HepG2 (cell line): ENCODE measurements at regions not wholly inside any gene's neighbourhood (a gene's known extent, or its start where the extent isn't known, plus 50 kb on each side); places are given as distances from the start of the nearest gene placed in this dataset.

ENCODE experiments used
- ATAC-seq: fragments of 200-7000 bp; cut with Tn5 transposase; 3 replicates; pipeline ENCODE4 v1.9.1; 2020; ENCODE audit warnings: mild to moderate bottlenecking, moderate library complexity
- BruUV-seq: library from RNA; stranded (reverse); fragments of 400-500 nt; replicated peaks from 2 replicates; lab custom pipeline; 2021; lab: Mats Ljungman, UMichigan
- CTCF ChIA-PET: fragments of 300-600 bp; formaldehyde crosslinking; extraction: SDS; loops from one replicate; lab custom pipeline; 2021; ENCODE audit warnings: low total read pairs, inconsistent platforms, low intra/inter-chr PET ratio; lab: Yijun Ruan, JAX
- POLR2A ChIA-PET: fragments of 350-600 bp; sonication (Branson Sonifier 250); formaldehyde crosslinking; loops from one replicate; lab custom pipeline; 2020; ENCODE audit warnings: antibody characterized with exemption, inconsistent platforms; lab: Yijun Ruan, JAX
- DNase-seq: peaks from one replicate; pipeline ENCODE4 v3.0.0-alpha.2; 2015; ENCODE audit warnings: low spot score
- FAIRE-seq: peaks from 3 replicates; lab custom pipeline; 2011; peaks lifted over from hg19 to GRCh38; lab: Jason Lieb, UNC
- H2AFZ ChIP-seq: one replicate; pipeline ENCODE4 v1.6.1; 2011; ENCODE audit warnings: low read length, inconsistent platforms
- H3K27ac ChIP-seq: fragments of 300-600 bp; 3 replicates; pipeline ENCODE4 v1.8.0; 2011; ENCODE audit warnings: mixed run types, mild to moderate bottlenecking, mixed read lengths, low read length, inconsistent platforms; ENCODE audit not compliant: insufficient read depth; ENCODE audit errors: extremely low read length
- H3K27me3 ChIP-seq, 2 experiments: fragments of 200-600 bp in 1 of 2; 2 replicates in 1 of 2; 3 replicates in 1 of 2; pipeline versions ENCODE4 v1.6.0 to v1.8.0; 2011; ENCODE audit warnings: low read length in 2 of 2, mild to moderate bottlenecking in 2 of 2, moderate library complexity in 2 of 2, inconsistent platforms in 1 of 2; ENCODE audit not compliant: insufficient read depth in 2 of 2, control insufficient read depth in 1 of 2
- H3K36me3 ChIP-seq, 2 experiments: fragments of 200-600 bp in 1 of 2; replicated peaks in 1 of 2; 2 replicates in 1 of 2; 3 replicates in 1 of 2; pipeline versions ENCODE4 v1.5.1 to v1.8.0; 2011; ENCODE audit warnings: low read length in 2 of 2, inconsistent platforms in 1 of 2; ENCODE audit not compliant: insufficient read depth in 2 of 2, control insufficient read depth in 1 of 2
- H3K4me1 ChIP-seq: 2 replicates; pipeline ENCODE4 v1.5.1; 2012; ENCODE audit warnings: low read length, inconsistent platforms; ENCODE audit not compliant: insufficient read depth
- H3K4me2 ChIP-seq: 2 replicates; pipeline ENCODE4 v1.6.0; 2011; ENCODE audit warnings: low read depth, low read length, inconsistent platforms
- H3K4me3 ChIP-seq, 3 experiments: fragments of 200-600 bp in 1 of 3; sonication (generic), shearing (Covaris generic) in 1 of 3; replicated peaks in 1 of 3; 2 replicates each; pipeline ENCODE4 v1.5.1; 2011 to 2016; ENCODE audit warnings: low read length in 3 of 3, inconsistent platforms in 2 of 3, low read depth in 2 of 3, mild to moderate bottlenecking in 2 of 3, control low read depth in 1 of 3, mixed read lengths in 1 of 3; ENCODE audit not compliant: insufficient read depth in 1 of 3
- H3K79me2 ChIP-seq: one replicate; pipeline ENCODE4 v1.6.1; 2011; ENCODE audit warnings: low read length, inconsistent platforms; ENCODE audit not compliant: insufficient read depth
- H3K9ac ChIP-seq: 2 replicates; pipeline ENCODE4 v1.6.0; 2011; ENCODE audit warnings: mild to moderate bottlenecking, low read depth, low read length, inconsistent platforms; ENCODE audit not compliant: insufficient read depth
- H3K9me3 ChIP-seq: 2 replicates; pipeline ENCODE4 v1.5.1; 2012; ENCODE audit warnings: mild to moderate bottlenecking, low read length
- H4K20me1 ChIP-seq: 2 replicates; pipeline ENCODE4 v1.6.0; 2011; ENCODE audit warnings: inconsistent platforms, mild to moderate bottlenecking, low read length, moderate library complexity; ENCODE audit not compliant: insufficient read depth
- AHDC1 ChIP-seq: sonication (generic); formaldehyde crosslinking; IDR thresholded peaks from 2 replicates; pipeline ENCODE4 v1.5.1; 2020; ENCODE audit warnings: mild to moderate bottlenecking, missing genetic modification reagents, borderline replicate concordance
- ETS1 ChIP-seq: sonication (generic); formaldehyde crosslinking; IDR thresholded peaks from 2 replicates; pipeline ENCODE4 v1.4.0; 2020; ENCODE audit warnings: missing genetic modification reagents
- FOXA1 ChIP-seq, 2 experiments: fragments of 450-650 bp in 1 of 2; sonication (generic) in 1 of 2; formaldehyde crosslinking in 1 of 2; IDR thresholded peaks; 2 replicates each; pipeline versions ENCODE4 v1.4.0 to v1.6.1; 2016 to 2020; ENCODE audit warnings: missing genetic modification reagents in 1 of 2
- FUBP1 ChIP-seq: sonication (generic); formaldehyde crosslinking; IDR thresholded peaks from 2 replicates; pipeline ENCODE4 v1.5.1; 2020; ENCODE audit warnings: missing genetic modification reagents, mild to moderate bottlenecking, borderline replicate concordance
- PREB ChIP-seq: sonication (generic); formaldehyde crosslinking; IDR thresholded peaks from 2 replicates; pipeline ENCODE4 v1.4.0; 2020; ENCODE audit warnings: missing genetic modification reagents
- SP140L ChIP-seq: sonication (generic); formaldehyde crosslinking; IDR thresholded peaks from 2 replicates; pipeline ENCODE4 v1.4.0; 2020; ENCODE audit warnings: missing genetic modification reagents, borderline replicate concordance
- SSRP1 ChIP-seq: IDR thresholded peaks from 2 replicates; pipeline ENCODE4 v1.6.1; 2016; ENCODE audit warnings: control low read depth
- ZBTB43 ChIP-seq: sonication (generic); formaldehyde crosslinking; conservative IDR thresholded peaks from 2 replicates; pipeline ENCODE4 v1.4.0; 2020; ENCODE audit warnings: missing genetic modification reagents
- ZEB1 ChIP-seq: IDR thresholded peaks from 2 replicates; pipeline ENCODE4 v1.6.1; 2012; ENCODE audit warnings: mild to moderate bottlenecking, low read depth, inconsistent platforms; ENCODE audit not compliant: insufficient replicate concordance
- ZFP41 ChIP-seq: sonication (generic); formaldehyde crosslinking; IDR thresholded peaks from 2 replicates; pipeline ENCODE4 v1.4.0; 2020; ENCODE audit warnings: mild to moderate bottlenecking, missing genetic modification reagents, borderline replicate concordance
- ZNF121 ChIP-seq: sonication (generic); formaldehyde crosslinking; IDR thresholded peaks from 2 replicates; pipeline ENCODE4 v1.5.0; 2020; ENCODE audit warnings: mild to moderate bottlenecking, missing genetic modification reagents
- ZNF543 ChIP-seq: sonication (generic); formaldehyde crosslinking; IDR thresholded peaks from 2 replicates; pipeline ENCODE4 v1.4.0; 2020; ENCODE audit warnings: mild to moderate bottlenecking, missing genetic modification reagents
- ZNF547 ChIP-seq: sonication (generic); formaldehyde crosslinking; IDR thresholded peaks from 2 replicates; pipeline ENCODE4 v1.5.1; 2020; ENCODE audit warnings: mild to moderate bottlenecking, missing genetic modification reagents
- WGBS: methylation state at CpG from one replicate; pipeline ENCODE4 v1.1.6; 2017; ENCODE audit warnings: low lambda C conversion rate; 5-methylcytosine and 5-hydroxymethylcytosine counted together
- in situ Hi-C: cut with HindIII; loops from 2 replicates; pipeline ENCODE4 v1.10.0; 2017; ENCODE audit warnings: low pct_unique_long_range_greater_than_20kb; ENCODE audit not compliant: extremely low pct_ligation_motif_present
- intact Hi-C: fragments of 100-400 bp; cut with micrococcal nuclease; formaldehyde crosslinking; loops from one replicate; pipeline ENCODE4 v1.10.0; 2022; ENCODE audit not compliant: unreplicated experiment

GRCh38 chr9:82467436-82467835 lies 478.9 kb downstream of the SPATA31D1 start:
- Histone ChIP-seq H3K4me3 (no peak overlapping the region), H3K36me3 (no peaks in the 10 kb centered on the region), H4K20me1 (no peaks in the 10 kb centered on the region), H3K79me2 (no peaks in the 10 kb centered on the region), H3K27ac (no peak overlapping the region), H3K27me3 (no peaks in the 10 kb centered on the region), H3K4me2 (no peak overlapping the region), H3K9ac (no peak overlapping the region), H3K4me1 (no peaks in the 10 kb centered on the region), H3K9me3 (no peaks in the 10 kb centered on the region), H2AFZ (no peak overlapping the region)
- ChIA-PET POLR2A (no interaction called here), CTCF (no interaction called here)
- FAIRE-seq, result no peak
- intact Hi-C loops, result no loop called here
- in situ Hi-C loops, result no loop called here
- no peak for ATAC-seq
- no TSS peak for BruUV-seq
- WGBS, result 45% methylated on average over 2 of the region's 2 CpGs
- no peak for DNase-seq
- TF ChIP-seq FUBP1 (CRISPR knock-in tag) (no peak), ZFP41 (CRISPR knock-in tag) (no peak), ZBTB43 (no peak), ZEB1 (no peak), PREB (no peak), ZNF547 (CRISPR knock-in tag) (no peak), ZNF543 (CRISPR knock-in tag) (no peak), SP140L (CRISPR knock-in tag) (no peak), SSRP1 (no peak), FOXA1 (IDR thresholded peaks at IDR 0.05) (no peak), FOXA1 (CRISPR knock-in tag; IDR thresholded peaks at IDR 0.05) (no peak), AHDC1 (CRISPR knock-in tag) (no peak), ETS1 (CRISPR knock-in tag) (no peak), ZNF121 (CRISPR knock-in tag) (no peak)
